Ovary (tissue), 7 donors: ENCODE measurements at regions not wholly inside any gene's neighbourhood (a gene's known extent, or its start where the extent isn't known, plus 50 kb on each side); places are given as distances from the start of the nearest gene placed in this dataset.

Source experiments
- DNase-seq, 5 donors: peaks; one replicate each; pipeline ENCODE4 v3.0.0-alpha.2; 2019 to 2020
- H3K27ac ChIP-seq, 2 donors: fragments of 200-600 bp; one replicate each; pipeline versions ENCODE4 v1.5.1 to v1.8.0; 2019 to 2022
- H3K27me3 ChIP-seq: fragments of 200-600 bp; one replicate; pipeline ENCODE4 v1.8.0; 2022
- H3K36me3 ChIP-seq: fragments of 200-600 bp; sonication (generic); one replicate; pipeline ENCODE4 v1.5.1; 2019
- H3K4me1 ChIP-seq: one replicate; pipeline ENCODE4 v1.8.1; 2013; ENCODE audit warnings: mild to moderate bottlenecking, moderate library complexity; ENCODE audit not compliant: insufficient read depth
- H3K4me3 ChIP-seq: fragments of 200-600 bp; sonication (generic); one replicate; pipeline ENCODE4 v1.5.1; 2017
- H3K9me3 ChIP-seq, 2 donors: fragments of 200-600 bp in 1 of 2; sonication (generic) in 1 of 2; one replicate each; pipeline versions ENCODE4 v1.5.1 to v1.8.1; 2013 to 2019; ENCODE audit warnings: mild to moderate bottlenecking in 1 of 2, moderate library complexity in 1 of 2
- EP300 ChIP-seq: sonication (generic); formaldehyde crosslinking; IDR thresholded peaks from one replicate; pipeline ENCODE4 v1.6.1; 2017; ENCODE audit warnings: antibody characterized with exemption
- POLR2A ChIP-seq: fragments of 450-650 bp; IDR thresholded peaks from one replicate; pipeline ENCODE4 v1.6.1; 2017; ENCODE audit warnings: antibody characterized with exemption, mild to moderate bottlenecking, moderate library complexity
- WGBS, 3 donors: extraction: QIAGEN DNeasy Blood & Tissue Kit in 1 of 3; methylation state at CpG; one replicate each; pipeline versions ENCODE4 v1.1.5 to v1.1.7; 2013 to 2017; 5-methylcytosine and 5-hydroxymethylcytosine counted together
- intact Hi-C, 4 donors: fragments of 100-400 bp; cut with DNase I; formaldehyde crosslinking; loops; one replicate each; pipeline versions ENCODE4 v1.11.0 to v1.15.1; 2022 to 2023
- donor health status: DM: no; HTN: no; CAD: no; lungs with moderate emphysema.
- donor health status: DM: no; HTN: no; CAD: no.
- donor health status: Bipolar disorder and iron deficiency.
- donor health status: DM: no; HTN: no; CAD: no.
- donor health status: DM: yes; HTN: yes; CAD: no.

GRCh38 chr4:183853548-183853940 lies 51.6 kb upstream of the STOX2 start:
- no peak for DNase-seq
- Histone ChIP-seq H3K4me3 (no peak overlapping the region), H3K9me3 (no peaks in the 10 kb centered on the region), H3K27ac (no peak overlapping the region), H3K4me1 (peaks cover 1% of the 10 kb centered on the region), H3K36me3 (no peaks in the 10 kb centered on the region), H3K27me3 (no peaks in the 10 kb centered on the region)
- 43 to 52% (median 49%) methylated on average over 5 of the region's 5 CpGs for WGBS, 3 donors
- intact Hi-C loops, result no loop called here
- no peak for TF ChIP-seq EP300
- no peak for TF ChIP-seq POLR2A
